NT2/D1 (cell line): ENCODE measurements at regions not wholly inside any gene's neighbourhood (a gene's known extent, or its start where the extent isn't known, plus 50 kb on each side); places are given as distances from the start of the nearest gene placed in this dataset.

Experiments used
- SUZ12 ChIP-seq: IDR thresholded peaks from 2 replicates; pipeline ENCODE4 v1.6.1; 2011; ENCODE audit not compliant: insufficient read length, insufficient read depth; ENCODE audit errors: extremely low read depth
- YY1 ChIP-seq: IDR thresholded peaks from 2 replicates; pipeline ENCODE4 v1.6.1; 2011; ENCODE audit not compliant: insufficient read length, insufficient read depth
- ZNF274 ChIP-seq: IDR thresholded peaks from 2 replicates; pipeline ENCODE4 v1.6.1; 2011; ENCODE audit warnings: mild to moderate bottlenecking, low read depth, low read length

DNA sequence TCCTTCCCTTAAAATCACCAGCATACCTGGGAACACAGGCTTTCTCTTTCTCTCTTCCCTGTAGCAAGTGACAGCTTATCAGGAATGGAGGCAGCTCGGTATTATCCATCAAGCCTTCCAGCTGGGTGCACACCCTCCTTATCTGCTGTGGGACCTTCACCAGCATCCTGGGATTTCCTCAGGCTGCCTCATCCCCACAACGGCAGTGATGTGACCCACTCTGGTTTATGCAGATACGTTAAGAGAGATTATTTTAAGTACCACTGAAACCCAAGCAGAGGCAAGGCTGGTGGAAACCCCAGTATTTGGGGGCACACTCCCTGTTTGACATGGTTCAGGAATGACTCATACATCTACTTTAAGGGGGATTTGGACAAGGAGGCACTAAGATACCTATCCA, 192.1 kb downstream of the TM9SF2 start:
- no peak for TF ChIP-seq YY1
- no peak for TF ChIP-seq ZNF274
- no peak for TF ChIP-seq SUZ12
